ENCODE measurements at regions not wholly inside any gene's neighbourhood (a gene's known extent, or its start where the extent isn't known, plus 50 kb on each side); places are given as distances from the start of the nearest gene placed in this dataset.

DNA sequence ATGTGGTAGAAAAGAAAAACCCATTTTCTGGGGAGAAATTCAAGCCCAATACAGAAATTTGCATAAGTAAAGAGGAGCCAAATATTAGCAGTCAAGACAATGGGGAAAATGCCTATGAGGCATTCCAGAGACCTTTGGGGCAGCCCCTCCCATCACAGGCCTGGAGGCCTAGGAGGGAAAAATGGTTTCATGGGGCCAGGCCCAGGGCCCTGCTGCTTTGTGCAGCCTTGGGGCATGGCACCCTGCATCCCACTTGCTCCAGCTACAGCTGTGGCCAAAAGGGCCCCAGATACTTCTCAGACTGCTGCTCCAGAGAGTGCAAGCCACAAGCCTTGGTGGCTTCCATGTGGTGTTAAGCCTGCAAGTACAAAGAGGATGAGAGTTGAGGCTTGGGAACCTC lies 51.3 kb upstream of the CYP1B1 start:
- intact Hi-C loops (cut with DNase I) = no loop called here
- DNase-seq (ENCODE audit: low spot score) = no peak

DNA sequence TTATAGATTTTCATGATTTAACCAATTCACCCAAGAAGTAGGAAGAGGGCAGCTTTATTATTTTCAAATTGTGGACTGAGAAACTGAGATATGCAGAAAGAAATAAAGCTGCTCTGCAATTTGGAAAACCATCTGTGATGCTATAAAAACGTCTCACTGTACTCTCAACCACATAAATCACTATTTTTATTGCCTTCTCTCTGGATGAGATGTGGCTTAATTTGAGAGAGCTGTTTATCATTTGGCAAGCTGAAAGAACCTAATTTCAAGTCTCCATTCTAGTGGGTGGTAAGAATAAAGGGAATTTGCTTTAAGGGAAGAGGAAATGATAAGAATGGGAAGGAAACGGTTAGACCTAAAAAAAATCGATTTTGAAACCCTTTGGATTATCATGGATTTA lies 49.9 kb upstream of the CYP1B1 start:
- no peak for DNase-seq (ENCODE audit: low spot score)
- intact Hi-C loops (cut with DNase I) = no loop called here
